ENCODE measurements at regions not wholly inside any gene's neighbourhood (a gene's known extent, or its start where the extent isn't known, plus 50 kb on each side); places are given as distances from the start of the nearest gene placed in this dataset.

GRCh38 chr12:16668198-16668597, 62.2 kb upstream of the LMO3 start:
- peak; percentile 77 for ATAC-seq
- Mint-ChIP-seq H3K27me3 (ENCODE audit: low read depth) (no peaks in the 10 kb centered on the region), H3K4me3 (no peak overlapping the region), H3K9me3 (no peaks in the 10 kb centered on the region), H3K27ac (no peak overlapping the region), H3K4me1 (peaks cover 10% of the 10 kb centered on the region), H3K36me3 (no peaks in the 10 kb centered on the region)
- ChIA-PET CTCF (interaction anchor here (1.0 to 2.3 kb wide), 2 partner anchors 17 to 283 kb away, joined by 8 to 11 read pairs; no protein-coding TSS in a partner anchor), POLR2A (no interaction called here)
- no peak for DNase-seq (ENCODE audit: low spot score)
- TF ChIP-seq ERG (CRISPR knock-in tag; IDR thresholded peaks at IDR 0.05): no peak
- TF ChIP-seq SOX15 (CRISPR knock-in tag; IDR thresholded peaks at IDR 0.05): no peak
- no peak for TF ChIP-seq ZMAT4 (CRISPR knock-in tag; IDR thresholded peaks at IDR 0.05)
- no peak for TF ChIP-seq ATF3 (CRISPR knock-in tag; conservative IDR thresholded peaks at IDR 0.05)
- TF ChIP-seq E2F5 (CRISPR knock-in tag; IDR thresholded peaks at IDR 0.05): no peak
- no peak for TF ChIP-seq TP53 (CRISPR knock-in tag; IDR thresholded peaks at IDR 0.05)
- no peak for TF ChIP-seq AFF4 (CRISPR knock-in tag; IDR thresholded peaks at IDR 0.05; ENCODE audit: borderline replicate concordance)

GRCh38 chr12:16658699-16659098, 52.7 kb upstream of the LMO3 start:
- Mint-ChIP-seq H3K36me3 (no peaks in the 10 kb centered on the region), H3K27ac (no peak overlapping the region), H3K9me3 (peaks cover 31% of the 10 kb centered on the region), H3K27me3 (ENCODE audit: low read depth) (no peaks in the 10 kb centered on the region), H3K4me3 (no peak overlapping the region), H3K4me1 (no peaks in the 10 kb centered on the region)
- CTCF ChIA-PET: no interaction called here
- ATAC-seq (no peak; the same call in 1 of the 2 replicates), DNase-seq (ENCODE audit: low spot score) (no peak)
- POLR2A ChIA-PET: no interaction called here
- TF ChIP-seq JUN (CRISPR knock-in tag; IDR thresholded peaks at IDR 0.05) (no peak), ZNF512 (CRISPR knock-in tag; IDR thresholded peaks at IDR 0.05; ENCODE audit: borderline replicate concordance) (no peak), ZNF416 (CRISPR knock-in tag; IDR thresholded peaks at IDR 0.05) (no peak), KAT7 (CRISPR knock-in tag; IDR thresholded peaks at IDR 0.05; ENCODE audit: borderline replicate concordance) (no peak), ATF2 (CRISPR knock-in tag; IDR thresholded peaks at IDR 0.05; ENCODE audit: borderline replicate concordance, low read depth) (no peak), GTF2I (CRISPR knock-in tag; conservative IDR thresholded peaks at IDR 0.05) (no peak), PRRX2 (CRISPR knock-in tag; IDR thresholded peaks at IDR 0.05) (no peak), HMGA2 (CRISPR knock-in tag; IDR thresholded peaks at IDR 0.05) (no peak), NR1H2 (CRISPR knock-in tag; IDR thresholded peaks at IDR 0.05) (no peak), CTCF (IDR thresholded peaks at IDR 0.05) (no peak), TEAD4 (CRISPR knock-in tag; IDR thresholded peaks at IDR 0.05) (no peak), ZNF671 (CRISPR knock-in tag; IDR thresholded peaks at IDR 0.05) (no peak), SMAD3 (CRISPR knock-in tag; IDR thresholded peaks at IDR 0.05; ENCODE audit: borderline replicate concordance) (no peak), ZNF396 (CRISPR knock-in tag; IDR thresholded peaks at IDR 0.05; ENCODE audit: borderline replicate concordance) (no peak), CDX4 (CRISPR knock-in tag; IDR thresholded peaks at IDR 0.05; ENCODE audit: borderline replicate concordance) (no peak)
